ENCODE measurements at regions not wholly inside any gene's neighbourhood (a gene's known extent, or its start where the extent isn't known, plus 50 kb on each side); places are given as distances from the start of the nearest gene placed in this dataset.

DNA sequence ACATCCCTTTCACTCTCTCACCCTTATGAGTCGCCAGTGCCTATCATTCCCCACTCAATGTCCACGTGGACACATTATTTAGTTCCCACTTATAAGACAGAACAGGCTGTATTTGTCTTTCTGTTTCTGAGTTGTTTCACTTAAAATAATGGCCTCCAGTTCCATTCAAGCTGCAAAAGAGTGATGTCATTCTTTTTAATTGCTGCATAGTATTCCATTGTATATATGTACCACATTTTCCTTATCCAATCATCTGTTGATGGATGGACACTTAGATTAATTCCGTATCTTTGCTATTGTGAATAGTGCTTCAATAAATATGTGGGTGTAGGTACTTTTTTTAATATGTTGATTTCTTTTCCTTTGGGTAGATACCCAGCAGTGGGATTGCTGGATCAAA, 79.1 kb downstream of the ZNF365 start:
- TF ChIP-seq, protein P1, sequence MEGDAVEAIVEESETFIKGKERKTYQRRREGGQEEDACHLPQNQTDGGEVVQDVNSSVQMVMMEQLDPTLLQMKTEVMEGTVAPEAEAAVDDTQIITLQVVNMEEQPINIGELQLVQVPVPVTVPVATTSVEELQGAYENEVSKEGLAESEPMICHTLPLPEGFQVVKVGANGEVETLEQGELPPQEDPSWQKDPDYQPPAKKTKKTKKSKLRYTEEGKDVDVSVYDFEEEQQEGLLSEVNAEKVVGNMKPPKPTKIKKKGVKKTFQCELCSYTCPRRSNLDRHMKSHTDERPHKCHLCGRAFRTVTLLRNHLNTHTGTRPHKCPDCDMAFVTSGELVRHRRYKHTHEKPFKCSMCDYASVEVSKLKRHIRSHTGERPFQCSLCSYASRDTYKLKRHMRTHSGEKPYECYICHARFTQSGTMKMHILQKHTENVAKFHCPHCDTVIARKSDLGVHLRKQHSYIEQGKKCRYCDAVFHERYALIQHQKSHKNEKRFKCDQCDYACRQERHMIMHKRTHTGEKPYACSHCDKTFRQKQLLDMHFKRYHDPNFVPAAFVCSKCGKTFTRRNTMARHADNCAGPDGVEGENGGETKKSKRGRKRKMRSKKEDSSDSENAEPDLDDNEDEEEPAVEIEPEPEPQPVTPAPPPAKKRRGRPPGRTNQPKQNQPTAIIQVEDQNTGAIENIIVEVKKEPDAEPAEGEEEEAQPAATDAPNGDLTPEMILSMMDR (IDR thresholded peaks at IDR 0.05) = no peak
- no peak for DNase-seq
- Mint-ChIP-seq H3K36me3 (ENCODE audit: low read depth) (no peaks in the 10 kb centered on the region), H3K27ac (no peak overlapping the region), H3K4me3 (no peak overlapping the region), H3K27me3 (ENCODE audit: low read depth, poor library complexity) (peaks cover 3% of the 10 kb centered on the region), H3K4me1 (peaks cover 7% of the 10 kb centered on the region), H3K9me3 (peaks cover 4% of the 10 kb centered on the region)

DNA sequence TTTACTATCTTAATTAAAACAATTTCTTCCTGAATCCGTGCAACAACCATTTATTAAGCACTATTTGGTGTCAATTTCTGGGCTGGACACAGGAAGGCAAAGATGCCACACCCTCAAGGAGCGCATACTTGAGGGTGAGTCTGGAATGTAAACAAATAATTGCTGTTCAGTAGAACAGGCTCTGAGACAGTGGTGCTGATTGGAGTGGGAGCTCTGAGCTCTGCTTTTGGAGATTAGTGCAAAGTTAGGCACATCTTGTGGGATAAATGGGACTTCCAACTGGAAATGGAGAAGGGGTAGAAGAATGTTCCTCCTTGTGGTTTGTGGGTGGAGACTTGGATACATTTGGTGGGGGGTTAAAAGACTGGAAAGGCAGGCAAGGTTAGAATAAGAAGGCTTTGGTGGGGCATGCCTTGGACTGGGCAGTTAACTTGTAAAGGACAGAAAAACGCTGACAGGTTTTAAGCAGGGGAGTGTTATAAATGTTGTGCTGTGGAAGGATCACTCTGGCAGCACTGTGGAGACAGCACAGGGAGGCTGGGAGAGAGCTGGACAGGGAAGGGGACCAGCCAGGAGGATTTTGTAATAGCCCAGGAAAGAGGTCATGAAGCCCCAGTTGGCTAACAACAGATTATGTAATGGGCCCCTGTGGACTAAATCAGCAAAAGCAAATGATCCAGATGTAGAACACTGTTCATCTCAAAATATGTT, 80.7 kb downstream of the ZNF365 start:
- Mint-ChIP-seq H3K4me3 (no peak overlapping the region), H3K4me1 (peaks cover 7% of the 10 kb centered on the region), H3K27ac (no peak overlapping the region), H3K36me3 (ENCODE audit: low read depth) (no peaks in the 10 kb centered on the region), H3K27me3 (ENCODE audit: low read depth, poor library complexity) (peaks cover 3% of the 10 kb centered on the region), H3K9me3 (peaks cover 4% of the 10 kb centered on the region)
- DNase-seq = no peak
- TF ChIP-seq, protein P1 (IDR thresholded peaks at IDR 0.05) = no peak

DNA sequence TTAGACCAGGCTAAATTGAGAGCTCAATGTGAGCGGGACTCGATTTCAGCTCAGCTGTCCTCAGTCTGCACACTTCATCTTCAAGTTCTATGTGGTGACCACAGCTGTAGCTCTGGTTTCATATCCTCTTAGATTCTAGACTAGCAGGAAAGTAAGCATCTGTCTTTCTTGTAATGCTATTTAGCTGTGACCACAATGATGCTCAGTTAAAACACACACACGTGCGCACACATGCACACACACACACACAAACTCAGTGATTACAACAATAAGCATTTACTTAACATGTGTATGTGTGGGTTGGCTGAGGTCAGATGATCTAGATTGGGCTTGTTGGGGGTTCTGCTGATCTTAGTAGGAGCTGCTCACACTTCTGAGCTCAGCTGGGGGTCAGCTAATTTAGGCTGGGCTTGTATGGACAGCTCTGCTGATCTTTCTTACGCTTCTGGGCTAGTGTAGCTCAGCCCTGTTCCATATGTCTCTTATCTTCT, 82.5 kb downstream of the ZNF365 start:
- Mint-ChIP-seq H3K27me3 (ENCODE audit: low read depth, poor library complexity) (peaks cover 3% of the 10 kb centered on the region), H3K36me3 (ENCODE audit: low read depth) (no peaks in the 10 kb centered on the region), H3K27ac (no peak overlapping the region), H3K4me3 (no peak overlapping the region), H3K9me3 (peaks cover 4% of the 10 kb centered on the region), H3K4me1 (peaks cover 7% of the 10 kb centered on the region)
- no peak for DNase-seq
- TF ChIP-seq, protein P1 (IDR thresholded peaks at IDR 0.05) = no peak

DNA sequence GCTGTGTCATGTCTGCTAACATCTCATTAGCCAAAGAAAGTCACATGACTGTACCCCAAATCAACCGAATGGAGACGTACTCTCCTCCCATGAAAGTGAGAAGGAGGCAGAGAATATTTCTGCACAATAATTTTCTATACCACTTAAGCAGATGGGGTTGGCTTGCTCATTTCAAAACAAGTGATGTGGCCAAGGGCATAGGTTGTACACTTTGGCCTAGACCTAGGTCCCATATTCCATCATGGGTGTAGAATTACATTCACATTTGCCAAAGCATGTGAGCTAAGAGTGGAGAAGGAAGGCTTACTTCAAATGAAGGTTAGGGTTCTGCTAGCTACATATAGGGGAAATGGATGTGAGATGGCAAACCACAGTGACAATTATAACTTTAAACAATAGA, 83.0 kb downstream of the ZNF365 start:
- H3K4me1 Mint-ChIP-seq = peaks cover 12% of the 10 kb centered on the region
- no peak overlapping the region for H3K4me3 Mint-ChIP-seq
- TF ChIP-seq, protein P1 (IDR thresholded peaks at IDR 0.05) = no peak
- H3K27ac Mint-ChIP-seq = no peak overlapping the region
- peaks cover 4% of the 10 kb centered on the region for H3K9me3 Mint-ChIP-seq
- H3K27me3 Mint-ChIP-seq (ENCODE audit: low read depth, poor library complexity) = peaks cover 6% of the 10 kb centered on the region
- DNase-seq = no peak
- H3K36me3 Mint-ChIP-seq (ENCODE audit: low read depth) = no peaks in the 10 kb centered on the region

DNA sequence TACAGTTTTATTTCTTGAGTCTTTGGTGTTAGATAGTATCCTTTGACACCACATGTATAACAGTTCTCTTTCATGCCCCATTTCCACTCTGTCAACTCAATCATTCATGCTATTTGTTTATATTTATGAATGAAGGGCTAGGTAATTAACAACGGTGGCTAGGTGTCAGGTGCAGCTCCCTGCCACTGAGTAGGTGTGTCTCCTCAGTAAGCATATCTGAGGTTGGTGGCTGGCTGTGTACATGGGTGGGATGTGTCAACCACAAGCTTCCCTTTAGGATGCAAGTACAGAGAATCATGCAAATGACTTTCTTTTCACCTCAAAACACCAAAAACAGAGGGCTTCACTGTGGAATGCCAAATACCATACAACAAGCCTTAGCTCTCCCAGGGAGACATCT, 83.4 kb downstream of the ZNF365 start:
- H3K4me3 Mint-ChIP-seq = no peak overlapping the region
- DNase-seq = no peak
- no peak overlapping the region for H3K27ac Mint-ChIP-seq
- H3K36me3 Mint-ChIP-seq (ENCODE audit: low read depth) = no peaks in the 10 kb centered on the region
- H3K9me3 Mint-ChIP-seq = peaks cover 4% of the 10 kb centered on the region
- H3K4me1 Mint-ChIP-seq = peaks cover 16% of the 10 kb centered on the region
- TF ChIP-seq, protein P1 (IDR thresholded peaks at IDR 0.05) = no peak
- H3K27me3 Mint-ChIP-seq (ENCODE audit: low read depth, poor library complexity) = peaks cover 6% of the 10 kb centered on the region

DNA sequence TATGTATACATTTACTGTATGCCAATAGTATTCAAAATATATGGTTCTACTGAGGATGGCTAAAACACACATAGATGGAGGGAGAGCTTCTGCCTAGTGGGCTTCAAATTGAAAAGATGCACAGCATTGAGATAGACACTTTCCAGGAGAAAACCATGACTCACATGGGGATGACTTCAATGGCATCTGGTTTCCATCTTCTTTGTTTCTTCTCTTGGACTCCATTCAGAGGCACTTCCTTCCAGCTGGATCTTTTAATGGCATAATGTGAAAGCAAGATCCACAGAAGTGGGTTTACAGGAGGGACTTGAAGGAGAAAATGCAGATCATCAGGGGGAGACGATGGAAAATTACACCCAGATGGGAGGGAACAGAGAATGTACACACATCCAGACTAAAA, 84.9 kb downstream of the ZNF365 start:
- H3K27ac Mint-ChIP-seq = no peak overlapping the region
- H3K4me3 Mint-ChIP-seq = no peak overlapping the region
- DNase-seq = no peak
- H3K4me1 Mint-ChIP-seq = peaks cover 17% of the 10 kb centered on the region
- TF ChIP-seq, protein P1 (IDR thresholded peaks at IDR 0.05) = no peak
- H3K27me3 Mint-ChIP-seq (ENCODE audit: low read depth, poor library complexity) = peaks cover 6% of the 10 kb centered on the region
- no peaks in the 10 kb centered on the region for H3K36me3 Mint-ChIP-seq (ENCODE audit: low read depth)
- no peaks in the 10 kb centered on the region for H3K9me3 Mint-ChIP-seq
